Subcutaneous abdominal adipose tissue (tissue), 5 donors: ENCODE measurements at regions not wholly inside any gene's neighbourhood (a gene's known extent, or its start where the extent isn't known, plus 50 kb on each side); places are given as distances from the start of the nearest gene placed in this dataset.
"Not testable (repeated sequence)": the region's sequence is repeated elsewhere in the genome, so short reads cannot be mapped to it uniquely, and the experiment has no call there.

Source experiments
- H3K27ac ChIP-seq: one replicate; pipeline ENCODE4 v1.7.0; 2013; ENCODE audit warnings: low read depth, mild to moderate bottlenecking, inconsistent platforms, low read length, moderate library complexity
- H3K27me3 ChIP-seq, 5 donors: one replicate each; pipeline ENCODE4 v1.7.0; 2013; ENCODE audit warnings: low read length in 5 of 5, inconsistent platforms in 1 of 5; ENCODE audit not compliant: control insufficient read depth in 5 of 5, insufficient read depth in 4 of 5
- H3K36me3 ChIP-seq, 5 donors: one replicate each; pipeline ENCODE4 v1.7.0; 2013; ENCODE audit warnings: low read length in 5 of 5; ENCODE audit not compliant: control insufficient read depth in 5 of 5, insufficient read depth in 5 of 5
- H3K4me1 ChIP-seq, 5 donors: one replicate each; pipeline ENCODE4 v1.7.0; 2013; ENCODE audit warnings: low read length in 5 of 5, mild to moderate bottlenecking in 3 of 5, moderate library complexity in 1 of 5; ENCODE audit not compliant: control insufficient read depth in 5 of 5, insufficient read depth in 5 of 5
- H3K4me3 ChIP-seq, 5 donors: one replicate each; pipeline ENCODE4 v1.7.0; 2013; ENCODE audit warnings: low read length in 5 of 5, low read depth in 1 of 5
- H3K9ac ChIP-seq, 5 donors: one replicate each; pipeline ENCODE4 v1.7.0; 2013; ENCODE audit warnings: low read length in 5 of 5, mild to moderate bottlenecking in 4 of 5, moderate library complexity in 3 of 5
- H3K9me3 ChIP-seq, 5 donors: one replicate each; pipeline ENCODE4 v1.7.0; 2013; ENCODE audit warnings: low read length in 5 of 5; ENCODE audit not compliant: control insufficient read depth in 5 of 5
- donor health status: healthy.
- donor health status: healthy.
- donor health status: healthy.
- donor health status: healthy.
- donor health status: healthy.

- H3K4me1 ChIP-seq = no peaks in the 10 kb centered on the region
Observed at GRCh38 chr3:87461443-87461842, 185.1 kb upstream of the POU1F1 start.

GRCh38 chr3:87461036-87461435 lies 184.7 kb upstream of the POU1F1 start:
- no peak overlapping the region for H3K27ac ChIP-seq
- H3K4me3 ChIP-seq = no peak overlapping the region
- no peaks in the 10 kb centered on the region for H3K4me1 ChIP-seq
- H3K27me3 ChIP-seq = no peaks in the 10 kb centered on the region
- no peaks in the 10 kb centered on the region for H3K36me3 ChIP-seq
- no peak overlapping the region for H3K9ac ChIP-seq
- H3K9me3 ChIP-seq = peaks cover 0 to 4% (median 3%) of the 10 kb centered on the region in 5 donors

More at GRCh38 chr3:87461443-87461842, 185.1 kb upstream of the POU1F1 start:
- Histone ChIP-seq H3K27ac (no peak overlapping the region), H3K9me3 (peaks cover 0 to 5% (median 3%) of the 10 kb centered on the region in 5 donors), H3K27me3 (no peaks in the 10 kb centered on the region), H3K36me3 (no peaks in the 10 kb centered on the region), H3K9ac (no peak overlapping the region), H3K4me3 (no peak overlapping the region)

DNA sequence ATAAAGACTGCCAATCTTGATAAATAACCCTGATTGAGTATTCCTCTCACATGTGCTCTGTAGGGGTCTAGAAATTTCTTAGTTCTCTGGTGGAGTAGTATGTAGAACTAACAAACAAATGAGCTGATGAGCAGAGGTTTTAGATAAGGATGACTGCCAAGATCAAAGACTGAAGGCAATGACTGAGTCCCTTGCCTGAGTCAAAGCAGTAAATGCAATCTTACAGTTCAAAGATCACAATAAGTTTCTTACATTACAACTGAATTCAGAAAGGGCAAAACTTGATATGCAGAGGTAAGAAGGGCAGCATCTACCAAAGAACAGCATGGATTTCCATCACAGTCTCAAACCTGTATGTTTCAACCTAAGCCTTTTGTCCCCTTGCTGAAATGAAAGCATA lies 172.2 kb upstream of the POU1F1 start:
- H3K27me3 ChIP-seq = no peaks in the 10 kb centered on the region

DNA sequence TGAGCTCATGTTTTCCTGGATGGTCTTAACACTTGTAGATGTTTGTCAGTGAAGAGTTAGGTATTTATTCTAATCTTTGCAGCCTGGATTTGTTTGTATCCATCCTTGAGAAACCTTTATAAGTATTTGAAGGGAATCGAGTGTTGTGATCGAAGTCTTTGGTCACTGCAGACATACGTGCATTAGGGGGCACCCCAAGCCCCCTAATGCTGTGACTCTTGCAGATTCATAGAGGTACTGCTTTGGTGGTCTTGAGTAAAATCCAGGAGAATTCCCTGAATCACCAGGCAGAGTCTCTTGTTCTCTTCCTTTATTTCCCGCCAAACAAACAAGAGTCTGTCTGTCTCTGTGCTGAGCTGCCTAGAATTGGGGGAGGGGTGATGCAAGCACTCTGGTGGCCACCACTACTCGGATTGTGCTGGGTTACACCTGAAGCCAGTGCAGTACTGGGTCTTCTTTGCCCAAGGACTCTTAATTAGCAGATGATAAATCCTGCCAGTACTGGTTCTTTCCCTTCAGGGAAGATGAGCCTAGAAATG lies 170.5 kb upstream of the POU1F1 start:
- Histone ChIP-seq H3K9ac (no peak overlapping the region), H3K9me3 (peaks cover 0 to 11% (median 6%) of the 10 kb centered on the region in 5 donors), H3K27me3 (no peaks in the 10 kb centered on the region), H3K36me3 (no peaks in the 10 kb centered on the region), H3K27ac (no peak overlapping the region), H3K4me1 (no peaks in the 10 kb centered on the region), H3K4me3 (no peak overlapping the region)

More for the DNA sequence above, 172.2 kb upstream of the POU1F1 start:
- H3K4me3 ChIP-seq = no peak overlapping the region
- H3K36me3 ChIP-seq = no peaks in the 10 kb centered on the region
- peaks cover 0 to 11% (median 6%) of the 10 kb centered on the region in 5 donors for H3K9me3 ChIP-seq
- H3K4me1 ChIP-seq = no peaks in the 10 kb centered on the region
- no peak overlapping the region for H3K9ac ChIP-seq
- H3K27ac ChIP-seq = no peak overlapping the region

- peaks cover 0 to 7% (median 5%) of the 10 kb centered on the region in 5 donors for H3K9me3 ChIP-seq
- H3K27me3 ChIP-seq = no peaks in the 10 kb centered on the region
- H3K36me3 ChIP-seq = no peaks in the 10 kb centered on the region
- no peak overlapping the region for H3K9ac ChIP-seq
- H3K27ac ChIP-seq = no peak overlapping the region
- H3K4me3 ChIP-seq = no peak overlapping the region
- no peaks in the 10 kb centered on the region for H3K4me1 ChIP-seq
Observed at GRCh38 chr3:87442470-87442869, 166.1 kb upstream of the POU1F1 start.

GRCh38 chr3:87437765-87438164 lies 161.4 kb upstream of the POU1F1 start:
- Histone ChIP-seq H3K27ac (no peak overlapping the region), H3K9me3 (no peaks in the 10 kb centered on the region), H3K36me3 (no peaks in the 10 kb centered on the region), H3K27me3 (no peaks in the 10 kb centered on the region), H3K9ac (no peak overlapping the region), H3K4me1 (no peaks in the 10 kb centered on the region), H3K4me3 (no peak overlapping the region)

DNA sequence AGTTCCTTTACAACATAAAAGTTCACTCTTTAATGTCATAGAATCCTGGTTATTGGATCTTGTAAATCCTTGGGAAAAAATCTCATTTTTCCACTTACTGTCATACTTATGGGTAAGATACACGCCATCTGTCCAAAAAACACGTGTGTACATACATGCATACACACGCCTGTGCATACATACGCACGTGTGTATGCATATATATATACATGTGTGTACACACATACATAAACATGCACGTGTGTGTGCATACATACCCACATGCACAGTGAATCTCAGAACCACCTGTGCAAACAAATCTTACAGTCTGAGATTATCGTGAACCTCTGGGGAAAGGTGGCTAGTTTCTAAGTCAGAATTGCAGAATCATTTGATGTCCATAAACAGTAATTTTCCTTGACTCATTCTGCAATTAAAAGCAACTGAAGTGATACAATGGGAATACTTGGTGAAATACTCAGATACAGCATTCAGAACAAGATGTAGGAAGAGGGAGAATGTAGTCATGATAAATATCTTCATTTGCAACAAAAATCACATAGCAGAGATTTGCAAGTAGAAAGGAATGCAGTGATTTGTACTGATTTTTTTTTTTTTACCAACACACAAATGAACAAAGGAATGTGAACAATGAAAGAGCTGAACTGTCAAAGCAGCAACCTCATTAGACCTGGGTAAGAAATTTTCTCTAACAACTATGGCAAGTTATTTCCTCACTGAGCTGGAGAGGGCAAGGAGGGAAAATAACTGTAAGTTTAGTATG lies 160.6 kb upstream of the POU1F1 start:
- Histone ChIP-seq H3K27me3 (no peaks in the 10 kb centered on the region), H3K9me3 (no peaks in the 10 kb centered on the region), H3K9ac (no peak overlapping the region), H3K4me3 (no peak overlapping the region), H3K36me3 (no peaks in the 10 kb centered on the region), H3K27ac (no peak overlapping the region), H3K4me1 (no peaks in the 10 kb centered on the region)

DNA sequence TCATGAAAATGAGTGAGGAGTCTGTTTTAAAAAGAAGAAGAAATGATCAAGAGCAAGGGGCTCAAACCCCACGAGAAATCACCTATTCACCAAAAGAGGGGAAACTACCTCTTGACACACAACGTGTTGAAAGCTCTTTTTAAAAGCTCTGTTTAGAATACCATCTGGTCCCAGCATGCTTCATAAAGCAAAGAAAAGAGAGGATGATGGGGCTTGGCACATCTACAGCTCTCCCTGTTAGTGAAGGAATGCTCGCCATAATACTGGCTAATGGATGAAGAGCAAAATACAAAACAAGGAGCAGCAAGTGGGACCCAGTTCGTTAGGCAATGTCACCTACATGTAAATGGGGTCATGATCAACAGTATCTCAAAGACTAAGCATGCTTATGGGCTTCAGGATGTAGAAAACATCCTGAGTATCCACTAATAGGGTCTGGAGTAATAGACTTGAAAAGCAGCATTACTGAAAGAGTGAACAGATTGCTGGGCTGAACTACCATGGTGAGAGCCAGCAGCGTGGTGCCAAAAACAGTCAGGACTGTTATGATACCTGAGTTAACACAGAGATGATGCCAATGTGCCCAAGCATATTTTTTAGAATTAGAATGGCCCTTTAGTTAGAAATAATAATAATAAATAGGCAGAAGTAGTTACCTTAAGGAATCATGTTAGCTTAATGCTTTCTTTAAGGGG lies 159.7 kb upstream of the POU1F1 start:
- Histone ChIP-seq H3K27ac (no peak overlapping the region), H3K27me3 (no peaks in the 10 kb centered on the region), H3K4me3 (no peak overlapping the region), H3K36me3 (no peaks in the 10 kb centered on the region), H3K9me3 (no peaks in the 10 kb centered on the region), H3K4me1 (no peaks in the 10 kb centered on the region), H3K9ac (no peak overlapping the region)

GRCh38 chr3:87433445-87433844 lies 157.1 kb upstream of the POU1F1 start:
- not testable (repeated sequence) for H3K9me3 ChIP-seq, H3K9ac ChIP-seq, H3K27me3 ChIP-seq, H3K4me1 ChIP-seq, H3K36me3 ChIP-seq, H3K27ac ChIP-seq, H3K4me3 ChIP-seq

DNA sequence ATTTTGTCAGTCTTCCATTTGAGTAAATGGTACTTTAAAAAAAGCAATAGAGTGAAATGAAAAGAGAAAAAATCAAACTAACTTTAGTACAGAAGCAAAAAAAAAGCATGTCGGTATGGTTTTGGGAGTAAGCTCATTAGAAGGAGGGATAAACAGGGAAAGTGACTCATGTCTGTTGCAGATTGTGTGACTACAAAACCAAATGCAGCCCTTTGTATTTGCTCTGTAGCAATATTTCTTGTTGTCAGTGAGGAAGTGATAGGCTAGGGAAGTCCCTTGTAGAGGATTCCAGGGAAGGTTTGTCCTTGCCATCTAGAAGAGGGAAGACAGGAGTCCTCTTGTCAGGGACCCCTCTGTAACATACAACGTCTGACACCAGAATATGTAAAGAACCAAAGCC lies 150.5 kb upstream of the POU1F1 start:
- Histone ChIP-seq H3K9ac (no peak overlapping the region), H3K4me3 (no peak overlapping the region), H3K36me3 (no peaks in the 10 kb centered on the region), H3K9me3 (no peaks in the 10 kb centered on the region), H3K27ac (no peak overlapping the region), H3K4me1 (no peaks in the 10 kb centered on the region), H3K27me3 (no peaks in the 10 kb centered on the region)
